Astrocyte (in vitro differentiated cells and primary cell): ENCODE measurements at regions not wholly inside any gene's neighbourhood (a gene's known extent, or its start where the extent isn't known, plus 50 kb on each side); places are given as distances from the start of the nearest gene placed in this dataset.

Experiments used
- DNase-seq: peaks from one replicate; pipeline ENCODE4 v3.0.0-alpha.2; 2010; ENCODE audit warnings: low read depth
- FAIRE-seq: peaks from 2 replicates; lab custom pipeline; 2011; peaks lifted over from hg19 to GRCh38; lab: Jason Lieb, UNC
- H2AFZ ChIP-seq: 2 replicates; pipeline ENCODE4 v1.6.0; 2012; ENCODE audit warnings: low read depth, low read length, inconsistent platforms
- H3K27ac ChIP-seq: 2 replicates; pipeline ENCODE4 v1.5.1; 2011; ENCODE audit warnings: low read depth, low read length, inconsistent platforms
- H3K27me3 ChIP-seq: 2 replicates; pipeline ENCODE4 v1.6.0; 2011; ENCODE audit warnings: low read length, inconsistent platforms; ENCODE audit not compliant: insufficient read depth
- H3K36me3 ChIP-seq: 2 replicates; pipeline ENCODE4 v1.5.1; 2011; ENCODE audit warnings: low read length, inconsistent platforms; ENCODE audit not compliant: insufficient read depth
- H3K4me1 ChIP-seq: 2 replicates; pipeline ENCODE4 v1.5.1; 2011; ENCODE audit warnings: low read length, inconsistent platforms; ENCODE audit not compliant: insufficient read depth
- H3K4me2 ChIP-seq: 2 replicates; pipeline ENCODE4 v1.6.0; 2012; ENCODE audit warnings: low read length, inconsistent platforms
- H3K4me3 ChIP-seq: 2 replicates; pipeline ENCODE4 v1.5.1; 2011; ENCODE audit warnings: low read depth, mild to moderate bottlenecking, low read length, inconsistent platforms; ENCODE audit not compliant: insufficient read depth
- H3K79me2 ChIP-seq: 2 replicates; pipeline ENCODE4 v1.6.0; 2012; ENCODE audit warnings: mild to moderate bottlenecking, low read length, inconsistent platforms; ENCODE audit not compliant: insufficient read depth
- H3K9ac ChIP-seq: 2 replicates; pipeline ENCODE4 v1.6.0; 2012; ENCODE audit warnings: mild to moderate bottlenecking, low read length, inconsistent platforms
- H3K9me3 ChIP-seq: 2 replicates; pipeline ENCODE4 v1.5.1; 2012; ENCODE audit warnings: low read depth, mild to moderate bottlenecking, low read length, inconsistent platforms; ENCODE audit not compliant: insufficient read depth
- H4K20me1 ChIP-seq: 2 replicates; pipeline ENCODE4 v1.6.0; 2012; ENCODE audit warnings: low read length, inconsistent platforms; ENCODE audit not compliant: insufficient read depth
- H3K27ac Mint-ChIP-seq: one replicate; pipeline ENCODE4 v1.8.0; 2021; ENCODE audit warnings: mild to moderate bottlenecking, mixed read lengths; ENCODE audit not compliant: unreplicated experiment
- H3K27me3 Mint-ChIP-seq: one replicate; pipeline ENCODE4 v1.8.0; 2021; ENCODE audit warnings: low read depth, mixed read lengths; ENCODE audit not compliant: unreplicated experiment
- H3K36me3 Mint-ChIP-seq: one replicate; pipeline ENCODE4 v1.8.0; 2021; ENCODE audit warnings: low read depth, mixed read lengths; ENCODE audit not compliant: unreplicated experiment
- H3K4me1 Mint-ChIP-seq: one replicate; pipeline ENCODE4 v1.8.0; 2021; ENCODE audit warnings: low read depth, mixed read lengths; ENCODE audit not compliant: unreplicated experiment
- H3K4me3 Mint-ChIP-seq: one replicate; pipeline ENCODE4 v1.8.0; 2021; ENCODE audit warnings: mild to moderate bottlenecking, moderate library complexity, mixed read lengths; ENCODE audit not compliant: unreplicated experiment
- H3K9me3 Mint-ChIP-seq: one replicate; pipeline ENCODE4 v1.8.0; 2021; ENCODE audit warnings: mild to moderate bottlenecking, mixed read lengths; ENCODE audit not compliant: unreplicated experiment
- EZH2 ChIP-seq: IDR thresholded peaks from 2 replicates; pipeline ENCODE4 v1.6.1; 2012; ENCODE audit warnings: mild to moderate bottlenecking, low read length, inconsistent platforms; ENCODE audit not compliant: insufficient read depth
- TF ChIP-seq, protein P1 (sequence below): IDR thresholded peaks from 2 replicates; pipeline ENCODE4 v1.5.1; 2011; ENCODE audit warnings: low read depth, mild to moderate bottlenecking, inconsistent platforms, low read length, moderate library complexity; ENCODE audit not compliant: insufficient read depth

- Mint-ChIP-seq H3K36me3 (no peaks in the 10 kb centered on the region), H3K4me3 (no peak overlapping the region), H3K4me1 (peaks cover 12% of the 10 kb centered on the region), H3K9me3 (no peaks in the 10 kb centered on the region), H3K27me3 (no peaks in the 10 kb centered on the region), H3K27ac (no peak overlapping the region)
- no peak for TF ChIP-seq EZH2
- TF ChIP-seq, protein P1, sequence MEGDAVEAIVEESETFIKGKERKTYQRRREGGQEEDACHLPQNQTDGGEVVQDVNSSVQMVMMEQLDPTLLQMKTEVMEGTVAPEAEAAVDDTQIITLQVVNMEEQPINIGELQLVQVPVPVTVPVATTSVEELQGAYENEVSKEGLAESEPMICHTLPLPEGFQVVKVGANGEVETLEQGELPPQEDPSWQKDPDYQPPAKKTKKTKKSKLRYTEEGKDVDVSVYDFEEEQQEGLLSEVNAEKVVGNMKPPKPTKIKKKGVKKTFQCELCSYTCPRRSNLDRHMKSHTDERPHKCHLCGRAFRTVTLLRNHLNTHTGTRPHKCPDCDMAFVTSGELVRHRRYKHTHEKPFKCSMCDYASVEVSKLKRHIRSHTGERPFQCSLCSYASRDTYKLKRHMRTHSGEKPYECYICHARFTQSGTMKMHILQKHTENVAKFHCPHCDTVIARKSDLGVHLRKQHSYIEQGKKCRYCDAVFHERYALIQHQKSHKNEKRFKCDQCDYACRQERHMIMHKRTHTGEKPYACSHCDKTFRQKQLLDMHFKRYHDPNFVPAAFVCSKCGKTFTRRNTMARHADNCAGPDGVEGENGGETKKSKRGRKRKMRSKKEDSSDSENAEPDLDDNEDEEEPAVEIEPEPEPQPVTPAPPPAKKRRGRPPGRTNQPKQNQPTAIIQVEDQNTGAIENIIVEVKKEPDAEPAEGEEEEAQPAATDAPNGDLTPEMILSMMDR, result no peak
- Histone ChIP-seq H3K79me2 (no peaks in the 10 kb centered on the region), H4K20me1 (no peaks in the 10 kb centered on the region), H3K4me2 (no peak overlapping the region), H3K27ac (no peak overlapping the region), H3K4me1 (peaks cover 18% of the 10 kb centered on the region), H3K27me3 (no peaks in the 10 kb centered on the region), H3K9me3 (no peaks in the 10 kb centered on the region), H2AFZ (no peak overlapping the region), H3K36me3 (no peaks in the 10 kb centered on the region), H3K4me3 (no peak overlapping the region), H3K9ac (no peak overlapping the region)
- no peak for DNase-seq
- FAIRE-seq, result no peak
These were observed 567.5 kb upstream of the CCDC54 start for GRCh38 chr3:106809623-106810299.

DNA sequence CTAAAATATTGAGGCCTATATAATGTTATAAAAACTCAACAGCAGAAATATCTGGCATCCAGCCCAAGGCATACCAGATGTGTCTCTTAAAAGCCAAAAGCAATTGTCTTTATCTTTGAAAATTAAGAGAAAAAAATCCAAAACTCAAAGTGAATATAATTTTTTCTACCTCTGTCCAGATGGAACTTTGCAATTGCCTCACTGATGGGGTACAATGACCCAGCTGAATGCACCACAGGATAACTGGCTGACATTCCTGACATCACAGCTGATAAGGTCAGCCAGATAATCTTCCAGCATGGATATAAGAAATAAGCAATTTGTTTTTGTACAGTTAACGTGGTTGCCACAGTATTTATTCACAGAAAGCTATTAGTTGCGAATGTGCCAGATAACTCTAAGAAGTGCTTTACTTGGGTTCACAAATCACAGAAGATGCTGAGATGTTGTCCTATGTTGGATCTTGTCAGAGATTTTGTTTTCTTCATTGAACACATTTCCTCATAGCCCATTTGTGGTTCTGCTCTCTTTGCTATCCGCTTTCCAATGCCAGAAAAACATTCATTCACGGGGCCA lies 566.9 kb upstream of the CCDC54 start:
- no peaks in the 10 kb centered on the region for H3K9me3 Mint-ChIP-seq
- H3K36me3 ChIP-seq, result no peaks in the 10 kb centered on the region
- no peak overlapping the region for H3K4me2 ChIP-seq
- peak overlapping the region; percentile 30 for H3K27ac ChIP-seq
- H3K9ac ChIP-seq, result no peak overlapping the region
- FAIRE-seq, result no peak
- H2AFZ ChIP-seq, result no peak overlapping the region
- no peaks in the 10 kb centered on the region for H3K9me3 ChIP-seq
- H3K4me3 Mint-ChIP-seq, result no peak overlapping the region
- no peaks in the 10 kb centered on the region for H3K27me3 ChIP-seq
- no peaks in the 10 kb centered on the region for H3K27me3 Mint-ChIP-seq
- H3K4me3 ChIP-seq, result no peak overlapping the region
- peak overlapping the region; percentile 3 for H3K27ac Mint-ChIP-seq
- no peaks in the 10 kb centered on the region for H3K79me2 ChIP-seq
- DNase-seq, result no peak
- no peaks in the 10 kb centered on the region for H4K20me1 ChIP-seq
- H3K36me3 Mint-ChIP-seq, result no peaks in the 10 kb centered on the region
- peaks cover 12% of the 10 kb centered on the region for H3K4me1 Mint-ChIP-seq
- peaks cover 18% of the 10 kb centered on the region for H3K4me1 ChIP-seq
- TF ChIP-seq, protein P1, result no peak
- TF ChIP-seq EZH2, result no peak

GRCh38 chr3:106811376-106811775 lies 565.9 kb upstream of the CCDC54 start:
- no peaks in the 10 kb centered on the region for H4K20me1 ChIP-seq
- no peaks in the 10 kb centered on the region for H3K79me2 ChIP-seq
- H3K4me2 ChIP-seq, result peak overlapping the region; percentile 52
- no peaks in the 10 kb centered on the region for H3K9me3 ChIP-seq
- no peak overlapping the region for H3K4me3 Mint-ChIP-seq
- no peak overlapping the region for H3K4me3 ChIP-seq
- no peaks in the 10 kb centered on the region for H3K9me3 Mint-ChIP-seq
- H3K4me1 Mint-ChIP-seq, result peaks cover 12% of the 10 kb centered on the region
- DNase-seq (peak; percentile 91), FAIRE-seq (peak; percentile 83)
- peak overlapping the region; percentile 30 for H3K27ac ChIP-seq
- no peak overlapping the region for H3K27ac Mint-ChIP-seq
- TF ChIP-seq EZH2, result no peak
- TF ChIP-seq, protein P1, result no peak
- no peak overlapping the region for H2AFZ ChIP-seq
- no peaks in the 10 kb centered on the region for H3K27me3 ChIP-seq
- H3K9ac ChIP-seq, result no peak overlapping the region
- peaks cover 18% of the 10 kb centered on the region for H3K4me1 ChIP-seq
- no peaks in the 10 kb centered on the region for H3K36me3 Mint-ChIP-seq
- no peaks in the 10 kb centered on the region for H3K36me3 ChIP-seq
- no peaks in the 10 kb centered on the region for H3K27me3 Mint-ChIP-seq
